HL-60 (cell line): ENCODE measurements at regions not wholly inside any gene's neighbourhood (a gene's known extent, or its start where the extent isn't known, plus 50 kb on each side); places are given as distances from the start of the nearest gene placed in this dataset.

ENCODE experiments used
- DNase-seq, 2 experiments: peaks; one replicate each; pipeline ENCODE4 v3.0.0-alpha.2; 2010 to 2020; ENCODE audit warnings: low read depth in 1 of 2, low spot score in 1 of 2
- H3K27ac ChIP-seq: fragments of 250-450 bp; sonication (Bioruptor Pico); replicated peaks from 2 replicates; pipeline ENCODE4 v1.5.1; 2020; ENCODE audit warnings: mild to moderate bottlenecking, moderate library complexity
- H3K27me3 ChIP-seq: fragments of 250-450 bp; sonication (Bioruptor Pico); 2 replicates; pipeline ENCODE4 v1.5.1; 2021; ENCODE audit warnings: mild to moderate bottlenecking, moderate library complexity; ENCODE audit not compliant: insufficient read depth, poor library complexity, severe bottlenecking
- H3K4me3 ChIP-seq: replicated peaks from 2 replicates; pipeline ENCODE4 v1.5.1; 2011; ENCODE audit warnings: mild to moderate bottlenecking, control low read depth, low read length; ENCODE audit not compliant: insufficient read depth
- GABPA ChIP-seq: IDR thresholded peaks from 2 replicates; pipeline ENCODE4 v1.6.1; 2012; ENCODE audit warnings: low read depth
- POLR2AphosphoS5 ChIP-seq: IDR thresholded peaks from 2 replicates; pipeline ENCODE4 v1.6.1; 2012; ENCODE audit warnings: low read depth
- SPI1 ChIP-seq: IDR thresholded peaks from 2 replicates; pipeline ENCODE4 v1.6.1; 2012; ENCODE audit warnings: low read depth, mild to moderate bottlenecking, borderline replicate concordance
- TF ChIP-seq, protein P1 (sequence below): IDR thresholded peaks from one replicate; pipeline ENCODE4 v1.5.1; 2011; ENCODE audit warnings: low read length, control low read depth, inconsistent platforms; ENCODE audit not compliant: insufficient read depth
- TF ChIP-seq, protein P2 (sequence below): IDR thresholded peaks from 2 replicates; pipeline ENCODE4 v1.6.1; 2012; ENCODE audit warnings: low read depth; ENCODE audit not compliant: insufficient replicate concordance

DNA sequence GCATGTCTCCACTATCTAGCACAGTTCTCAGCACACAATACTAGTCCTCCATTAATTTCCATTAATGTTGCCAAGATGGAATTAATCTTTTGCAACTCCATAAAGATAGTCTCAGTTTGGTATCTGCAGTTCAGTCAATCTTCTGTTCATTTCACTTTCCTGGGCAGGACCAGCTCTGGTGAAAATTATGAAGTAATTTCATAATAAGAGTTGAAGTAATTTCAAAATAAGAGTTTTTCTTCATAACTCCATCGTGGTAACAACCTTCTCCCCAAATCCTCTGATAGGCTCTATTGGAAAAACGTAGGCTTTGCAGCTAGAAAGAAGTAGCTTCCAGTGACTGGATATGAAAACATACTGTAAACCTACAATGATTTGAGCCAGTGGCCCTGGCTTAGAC lies 618.2 kb downstream of the TYW1 start:
- Histone ChIP-seq H3K27ac (no peak overlapping the region), H3K27me3 (no peaks in the 10 kb centered on the region), H3K4me3 (no peak overlapping the region)
- DNase-seq: no peak
- TF ChIP-seq, protein P1, sequence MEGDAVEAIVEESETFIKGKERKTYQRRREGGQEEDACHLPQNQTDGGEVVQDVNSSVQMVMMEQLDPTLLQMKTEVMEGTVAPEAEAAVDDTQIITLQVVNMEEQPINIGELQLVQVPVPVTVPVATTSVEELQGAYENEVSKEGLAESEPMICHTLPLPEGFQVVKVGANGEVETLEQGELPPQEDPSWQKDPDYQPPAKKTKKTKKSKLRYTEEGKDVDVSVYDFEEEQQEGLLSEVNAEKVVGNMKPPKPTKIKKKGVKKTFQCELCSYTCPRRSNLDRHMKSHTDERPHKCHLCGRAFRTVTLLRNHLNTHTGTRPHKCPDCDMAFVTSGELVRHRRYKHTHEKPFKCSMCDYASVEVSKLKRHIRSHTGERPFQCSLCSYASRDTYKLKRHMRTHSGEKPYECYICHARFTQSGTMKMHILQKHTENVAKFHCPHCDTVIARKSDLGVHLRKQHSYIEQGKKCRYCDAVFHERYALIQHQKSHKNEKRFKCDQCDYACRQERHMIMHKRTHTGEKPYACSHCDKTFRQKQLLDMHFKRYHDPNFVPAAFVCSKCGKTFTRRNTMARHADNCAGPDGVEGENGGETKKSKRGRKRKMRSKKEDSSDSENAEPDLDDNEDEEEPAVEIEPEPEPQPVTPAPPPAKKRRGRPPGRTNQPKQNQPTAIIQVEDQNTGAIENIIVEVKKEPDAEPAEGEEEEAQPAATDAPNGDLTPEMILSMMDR: no peak
- TF ChIP-seq GABPA (no peak), SPI1 (no peak), POLR2AphosphoS5 (no peak)
- TF ChIP-seq, protein P2, sequence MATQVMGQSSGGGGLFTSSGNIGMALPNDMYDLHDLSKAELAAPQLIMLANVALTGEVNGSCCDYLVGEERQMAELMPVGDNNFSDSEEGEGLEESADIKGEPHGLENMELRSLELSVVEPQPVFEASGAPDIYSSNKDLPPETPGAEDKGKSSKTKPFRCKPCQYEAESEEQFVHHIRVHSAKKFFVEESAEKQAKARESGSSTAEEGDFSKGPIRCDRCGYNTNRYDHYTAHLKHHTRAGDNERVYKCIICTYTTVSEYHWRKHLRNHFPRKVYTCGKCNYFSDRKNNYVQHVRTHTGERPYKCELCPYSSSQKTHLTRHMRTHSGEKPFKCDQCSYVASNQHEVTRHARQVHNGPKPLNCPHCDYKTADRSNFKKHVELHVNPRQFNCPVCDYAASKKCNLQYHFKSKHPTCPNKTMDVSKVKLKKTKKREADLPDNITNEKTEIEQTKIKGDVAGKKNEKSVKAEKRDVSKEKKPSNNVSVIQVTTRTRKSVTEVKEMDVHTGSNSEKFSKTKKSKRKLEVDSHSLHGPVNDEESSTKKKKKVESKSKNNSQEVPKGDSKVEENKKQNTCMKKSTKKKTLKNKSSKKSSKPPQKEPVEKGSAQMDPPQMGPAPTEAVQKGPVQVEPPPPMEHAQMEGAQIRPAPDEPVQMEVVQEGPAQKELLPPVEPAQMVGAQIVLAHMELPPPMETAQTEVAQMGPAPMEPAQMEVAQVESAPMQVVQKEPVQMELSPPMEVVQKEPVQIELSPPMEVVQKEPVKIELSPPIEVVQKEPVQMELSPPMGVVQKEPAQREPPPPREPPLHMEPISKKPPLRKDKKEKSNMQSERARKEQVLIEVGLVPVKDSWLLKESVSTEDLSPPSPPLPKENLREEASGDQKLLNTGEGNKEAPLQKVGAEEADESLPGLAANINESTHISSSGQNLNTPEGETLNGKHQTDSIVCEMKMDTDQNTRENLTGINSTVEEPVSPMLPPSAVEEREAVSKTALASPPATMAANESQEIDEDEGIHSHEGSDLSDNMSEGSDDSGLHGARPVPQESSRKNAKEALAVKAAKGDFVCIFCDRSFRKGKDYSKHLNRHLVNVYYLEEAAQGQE: no peak

DNA sequence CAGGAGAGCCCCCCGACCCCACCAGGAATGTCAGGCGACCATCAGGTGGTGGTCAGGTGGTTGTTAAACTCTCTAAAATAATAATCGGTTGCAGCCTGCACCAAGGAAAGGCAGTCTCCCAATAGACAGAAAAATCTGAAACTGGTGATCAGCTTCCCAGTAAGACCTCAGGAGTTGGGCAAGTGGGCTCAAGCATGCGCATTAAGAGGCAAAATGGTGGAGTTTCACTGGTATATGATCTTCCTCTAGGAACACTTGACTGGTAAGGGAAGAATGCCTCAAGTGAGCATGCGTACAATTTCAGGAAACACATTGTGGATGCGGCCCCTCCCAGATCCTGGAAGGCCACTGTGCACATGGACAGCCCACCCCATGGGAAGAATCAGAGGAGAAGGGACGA lies 619.9 kb downstream of the TYW1 start:
- Histone ChIP-seq H3K27me3 (no peaks in the 10 kb centered on the region), H3K27ac (no peak overlapping the region), H3K4me3 (no peak overlapping the region)
- DNase-seq: no peak
- TF ChIP-seq GABPA (no peak), POLR2AphosphoS5 (no peak), SPI1 (no peak)
- TF ChIP-seq, protein P2: no peak
- TF ChIP-seq, protein P1: no peak

DNA sequence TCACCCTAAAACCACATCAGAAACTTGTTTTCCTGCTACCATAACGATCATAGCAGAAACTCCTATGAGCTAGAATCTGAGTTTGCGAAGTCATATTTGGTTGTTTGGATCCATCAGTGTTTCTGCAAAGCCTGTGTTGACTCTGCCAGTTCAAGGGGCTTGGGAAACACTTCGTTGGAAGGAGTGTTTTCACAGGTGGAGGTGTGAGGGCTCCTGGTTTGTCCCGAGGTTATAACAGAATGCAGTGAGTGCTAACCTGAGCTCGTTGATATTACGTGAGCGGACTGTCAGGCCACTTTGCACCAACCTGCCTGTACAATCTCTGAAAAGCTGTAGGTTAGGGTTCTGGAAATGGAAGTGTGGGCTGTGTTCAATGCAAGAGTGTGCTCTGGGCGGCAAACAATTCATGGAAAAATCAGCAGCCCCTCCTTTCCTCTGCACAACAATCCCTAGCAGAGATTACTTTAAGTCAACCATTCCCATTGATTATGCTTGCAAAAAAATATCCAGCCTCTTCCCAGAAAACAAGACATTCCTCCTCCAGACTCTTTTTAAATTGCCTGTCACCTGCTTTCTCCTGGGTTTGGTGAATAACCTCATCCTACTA lies 622.0 kb downstream of the TYW1 start:
- no peak overlapping the region for H3K27ac ChIP-seq
- no peak for DNase-seq
- no peak for TF ChIP-seq SPI1
- TF ChIP-seq, protein P1: no peak
- TF ChIP-seq POLR2AphosphoS5: no peak
- TF ChIP-seq, protein P2: no peak
- TF ChIP-seq GABPA: no peak
- H3K27me3 ChIP-seq: peaks cover 2% of the 10 kb centered on the region
- H3K4me3 ChIP-seq: no peak overlapping the region
